ENCODE measurements at regions not wholly inside any gene's neighbourhood (a gene's known extent, or its start where the extent isn't known, plus 50 kb on each side); places are given as distances from the start of the nearest gene placed in this dataset.

GRCh38 chr7:86949052-86949778 lies 110.2 kb downstream of the ELAPOR2 start:
- Mint-ChIP-seq H3K4me3 (no peak overlapping the region), H3K4me1 (ENCODE audit: low read depth) (no peaks in the 10 kb centered on the region), H3K27me3 (ENCODE audit: low read depth) (no peaks in the 10 kb centered on the region), H3K36me3 (ENCODE audit: insufficient read depth) (no peaks in the 10 kb centered on the region), H3K9me3 (no peaks in the 10 kb centered on the region)
- ATAC-seq (no peak), DNase-seq (no peak)

DNA sequence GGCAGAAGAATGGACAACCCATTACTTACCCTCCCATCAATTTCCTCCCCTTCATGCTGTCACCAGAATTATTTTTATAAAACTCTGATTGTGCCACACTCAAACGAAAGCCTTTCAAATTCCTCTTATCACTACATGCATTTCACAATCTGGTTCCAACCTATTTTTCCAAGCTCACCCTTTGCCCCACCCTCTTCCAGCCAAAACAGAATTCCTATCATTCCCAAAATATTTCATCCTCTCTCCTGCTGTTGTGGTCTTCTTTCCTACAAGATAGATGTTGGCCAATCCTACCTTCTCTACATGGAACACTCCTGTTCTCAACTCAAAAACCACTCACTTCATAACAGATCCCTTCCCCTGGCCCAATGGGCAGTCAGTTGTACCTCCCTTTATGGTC lies 111.5 kb downstream of the ELAPOR2 start:
- Mint-ChIP-seq H3K27me3 (ENCODE audit: low read depth) (no peaks in the 10 kb centered on the region), H3K36me3 (ENCODE audit: insufficient read depth) (no peaks in the 10 kb centered on the region), H3K4me1 (ENCODE audit: low read depth) (no peaks in the 10 kb centered on the region), H3K9me3 (no peaks in the 10 kb centered on the region), H3K4me3 (no peak overlapping the region)
- ATAC-seq (no peak), DNase-seq (no peak)

DNA sequence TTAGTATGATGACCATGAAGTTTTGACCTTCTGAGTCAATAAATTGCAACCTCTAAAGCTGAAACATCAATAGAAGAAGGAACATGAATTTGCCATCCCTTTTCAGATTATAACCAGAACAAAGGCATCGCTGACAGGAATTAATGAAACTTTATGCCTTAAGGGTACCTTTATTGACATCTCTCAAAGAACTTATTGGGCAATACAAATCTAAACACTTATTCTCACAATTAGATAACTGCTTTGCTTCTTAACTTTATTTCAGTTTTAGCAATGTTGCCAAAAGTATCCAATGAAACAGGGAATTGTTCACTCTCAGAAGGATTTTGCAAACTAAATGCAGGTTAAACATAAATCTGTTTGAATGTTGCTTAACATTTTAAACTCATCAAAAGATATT lies 116.0 kb downstream of the ELAPOR2 start:
- no peak for DNase-seq
- H3K4me1 Mint-ChIP-seq (ENCODE audit: low read depth) = no peaks in the 10 kb centered on the region
- ATAC-seq = no peak
- no peaks in the 10 kb centered on the region for H3K9me3 Mint-ChIP-seq
- no peaks in the 10 kb centered on the region for H3K27me3 Mint-ChIP-seq (ENCODE audit: low read depth)
- H3K4me3 Mint-ChIP-seq = no peak overlapping the region
- no peaks in the 10 kb centered on the region for H3K36me3 Mint-ChIP-seq (ENCODE audit: insufficient read depth)

DNA sequence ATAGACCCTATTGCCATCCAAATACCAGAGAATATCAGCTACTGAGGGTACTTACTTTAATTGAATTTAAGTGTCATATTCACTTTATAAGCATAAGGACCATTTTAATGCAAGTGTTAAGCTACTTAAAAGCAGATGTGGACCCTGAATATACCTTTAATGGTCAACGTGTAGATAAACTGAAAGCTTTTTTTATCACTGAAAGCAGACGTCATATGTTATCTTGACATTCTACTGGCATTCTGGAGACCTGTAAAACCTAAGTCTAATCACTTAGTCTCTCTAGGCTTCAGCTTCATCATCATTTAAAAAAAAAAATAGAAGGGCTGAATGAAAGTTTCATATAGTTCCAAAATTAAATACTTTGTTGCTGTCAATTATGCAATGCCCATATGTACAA lies 116.5 kb downstream of the ELAPOR2 start:
- no peak overlapping the region for H3K4me3 Mint-ChIP-seq
- no peaks in the 10 kb centered on the region for H3K27me3 Mint-ChIP-seq (ENCODE audit: low read depth)
- H3K4me1 Mint-ChIP-seq (ENCODE audit: low read depth) = no peaks in the 10 kb centered on the region
- DNase-seq (no peak), ATAC-seq (no peak)
- no peaks in the 10 kb centered on the region for H3K9me3 Mint-ChIP-seq
- no peaks in the 10 kb centered on the region for H3K36me3 Mint-ChIP-seq (ENCODE audit: insufficient read depth)

DNA sequence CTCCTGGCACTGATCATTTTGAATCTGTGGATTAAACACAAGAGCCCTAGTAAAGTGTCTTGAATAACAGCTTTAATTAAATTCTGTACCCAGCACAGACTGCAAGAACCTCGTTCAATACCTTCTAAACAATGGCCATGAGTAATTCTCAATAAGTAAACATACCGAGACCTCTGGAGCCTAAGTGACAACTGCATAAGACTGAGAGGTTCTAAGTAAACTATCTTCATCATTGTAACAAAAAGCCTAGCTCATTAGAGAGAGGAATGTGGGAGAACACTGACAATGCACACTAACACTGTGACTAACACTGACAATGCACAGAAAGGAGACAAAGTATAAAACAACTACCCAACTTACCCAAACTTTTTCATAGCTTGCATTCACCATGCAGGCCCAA lies 117.4 kb downstream of the ELAPOR2 start:
- Mint-ChIP-seq H3K4me1 (ENCODE audit: low read depth) (no peaks in the 10 kb centered on the region), H3K36me3 (ENCODE audit: insufficient read depth) (no peaks in the 10 kb centered on the region), H3K27me3 (ENCODE audit: low read depth) (no peaks in the 10 kb centered on the region), H3K4me3 (no peak overlapping the region), H3K9me3 (no peaks in the 10 kb centered on the region)
- DNase-seq = no peak
- ATAC-seq = no peak

DNA sequence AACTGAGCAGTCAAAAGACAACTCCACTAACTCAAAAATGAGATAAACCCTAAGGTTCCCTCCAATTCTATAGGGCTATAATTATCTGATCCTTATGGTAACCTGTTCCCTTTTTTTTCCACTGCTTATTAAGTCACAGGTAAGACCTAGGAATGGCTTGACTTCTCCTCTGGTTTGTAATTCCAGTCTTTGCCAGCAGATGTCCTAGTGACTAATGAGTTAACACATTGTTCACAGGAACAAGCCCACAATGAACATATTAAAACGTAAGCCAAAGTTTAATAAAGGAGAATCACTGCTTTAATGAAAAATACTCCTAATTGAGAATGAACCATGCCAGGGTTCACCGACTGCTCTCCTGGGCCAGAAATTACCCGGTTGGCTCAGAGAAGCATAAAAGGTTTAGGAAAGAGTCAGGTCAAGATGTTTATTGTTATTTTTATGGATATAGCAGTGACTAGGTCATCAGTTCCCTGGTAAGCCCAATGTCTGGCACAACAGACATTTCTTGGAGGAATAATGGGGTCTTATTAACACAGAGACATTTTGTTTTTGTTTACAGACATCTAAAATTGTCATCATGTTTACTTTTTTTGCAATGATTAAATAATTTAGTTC lies 120.1 kb downstream of the ELAPOR2 start:
- H3K27me3 Mint-ChIP-seq (ENCODE audit: low read depth) = no peaks in the 10 kb centered on the region
- no peaks in the 10 kb centered on the region for H3K4me1 Mint-ChIP-seq (ENCODE audit: low read depth)
- no peak overlapping the region for H3K4me3 Mint-ChIP-seq
- H3K36me3 Mint-ChIP-seq (ENCODE audit: insufficient read depth) = no peaks in the 10 kb centered on the region
- no peaks in the 10 kb centered on the region for H3K9me3 Mint-ChIP-seq
- ATAC-seq = peak; percentile 60 to 65
- DNase-seq = peak; percentile 13

DNA sequence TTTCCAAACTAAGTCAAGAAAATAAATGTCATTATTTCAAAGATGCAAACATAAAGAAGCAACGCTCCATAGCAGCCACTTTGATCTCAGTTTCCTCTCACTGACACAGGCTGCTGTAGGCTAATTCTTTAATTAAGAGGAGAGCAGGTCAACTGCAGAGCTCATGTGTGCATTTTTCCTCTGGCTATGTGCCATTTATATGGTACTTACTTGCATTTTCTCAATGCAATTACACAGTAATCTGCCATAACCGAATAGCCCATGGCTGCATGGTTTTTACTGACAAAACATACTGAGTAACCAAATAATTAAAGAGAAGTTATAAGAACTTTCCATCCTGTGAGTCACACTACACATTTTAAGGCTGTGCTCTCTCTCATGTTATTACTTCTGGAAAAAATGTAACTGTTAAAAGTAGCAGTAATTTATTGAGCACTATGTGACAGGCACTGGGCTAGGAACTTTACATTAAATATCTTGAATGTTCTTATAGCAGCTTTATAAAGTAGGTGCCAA lies 122.0 kb downstream of the ELAPOR2 start:
- DNase-seq (no peak), ATAC-seq (no peak)
- Mint-ChIP-seq H3K27me3 (ENCODE audit: low read depth) (no peaks in the 10 kb centered on the region), H3K36me3 (ENCODE audit: insufficient read depth) (no peaks in the 10 kb centered on the region), H3K4me1 (ENCODE audit: low read depth) (no peaks in the 10 kb centered on the region), H3K9me3 (no peaks in the 10 kb centered on the region), H3K4me3 (no peak overlapping the region)

DNA sequence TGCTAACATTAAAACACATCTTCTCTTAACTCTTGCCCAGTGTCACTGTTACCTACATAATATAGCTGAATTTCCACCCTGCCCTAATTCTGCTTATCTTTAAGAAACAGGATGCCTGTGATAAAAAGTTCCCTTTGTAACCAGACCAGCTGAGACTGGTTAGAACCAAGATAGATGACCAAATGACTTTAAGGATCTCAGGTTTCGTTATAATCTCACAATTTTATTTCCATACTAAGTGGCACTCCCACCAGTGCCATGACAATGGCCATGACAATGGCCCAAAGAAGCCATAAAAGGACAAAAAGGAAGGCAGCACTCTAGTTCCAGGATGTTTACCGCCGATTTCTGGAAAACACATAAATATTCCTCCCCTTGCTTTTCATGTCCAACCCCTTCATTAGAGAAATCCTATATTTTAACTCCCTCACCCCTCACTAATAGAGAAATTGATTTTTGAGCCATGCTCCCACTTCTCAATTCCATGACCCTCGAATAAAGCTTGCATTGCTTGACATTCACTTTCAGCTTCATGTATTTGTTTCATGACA lies 126.1 kb downstream of the ELAPOR2 start:
- peaks cover 3% of the 10 kb centered on the region for H3K36me3 Mint-ChIP-seq (ENCODE audit: insufficient read depth)
- H3K9me3 Mint-ChIP-seq = no peaks in the 10 kb centered on the region
- no peak overlapping the region for H3K4me3 Mint-ChIP-seq
- H3K27me3 Mint-ChIP-seq (ENCODE audit: low read depth) = no peaks in the 10 kb centered on the region
- DNase-seq (no peak), ATAC-seq (no peak)
- peaks cover 6% of the 10 kb centered on the region for H3K4me1 Mint-ChIP-seq (ENCODE audit: low read depth)

DNA sequence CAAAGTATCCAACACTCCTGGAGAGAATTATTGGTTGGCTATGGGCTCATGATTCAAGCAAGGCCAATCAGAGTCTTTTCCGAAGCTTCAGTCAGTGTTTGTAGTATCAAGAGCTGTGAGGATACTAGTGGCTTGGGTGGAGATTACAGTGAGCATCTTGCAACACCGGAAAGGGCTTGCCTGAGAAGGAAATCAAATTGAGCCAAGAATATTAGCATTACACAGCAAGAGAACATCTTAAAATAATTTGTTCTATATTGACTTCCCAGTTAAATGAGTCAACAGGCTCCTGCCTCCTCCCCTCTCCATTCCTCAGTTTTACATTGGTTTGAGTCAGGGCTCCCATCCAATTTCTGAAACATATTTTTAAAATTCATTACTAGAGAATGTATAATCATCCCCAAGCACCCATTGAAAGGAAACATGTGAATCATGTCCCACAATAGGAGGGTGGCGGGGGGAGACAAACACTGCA lies 127.4 kb downstream of the ELAPOR2 start:
- DNase-seq = no peak
- ATAC-seq = peak in 1 of 2 donors; percentile 64
- Mint-ChIP-seq H3K27me3 (ENCODE audit: low read depth) (peaks cover 5% of the 10 kb centered on the region), H3K4me3 (no peak overlapping the region), H3K9me3 (no peaks in the 10 kb centered on the region), H3K4me1 (ENCODE audit: low read depth) (peaks cover 6% of the 10 kb centered on the region), H3K36me3 (ENCODE audit: insufficient read depth) (peaks cover 3% of the 10 kb centered on the region)

GRCh38 chr7:86931439-86931838 lies 128.0 kb downstream of the ELAPOR2 start:
- Mint-ChIP-seq H3K36me3 (ENCODE audit: insufficient read depth) (peaks cover 3% of the 10 kb centered on the region), H3K27me3 (ENCODE audit: low read depth) (peaks cover 5% of the 10 kb centered on the region), H3K9me3 (no peaks in the 10 kb centered on the region), H3K4me1 (ENCODE audit: low read depth) (peaks cover 6% of the 10 kb centered on the region), H3K4me3 (no peak overlapping the region)
- ATAC-seq (peak; percentile 63 to 75), DNase-seq (no peak)

DNA sequence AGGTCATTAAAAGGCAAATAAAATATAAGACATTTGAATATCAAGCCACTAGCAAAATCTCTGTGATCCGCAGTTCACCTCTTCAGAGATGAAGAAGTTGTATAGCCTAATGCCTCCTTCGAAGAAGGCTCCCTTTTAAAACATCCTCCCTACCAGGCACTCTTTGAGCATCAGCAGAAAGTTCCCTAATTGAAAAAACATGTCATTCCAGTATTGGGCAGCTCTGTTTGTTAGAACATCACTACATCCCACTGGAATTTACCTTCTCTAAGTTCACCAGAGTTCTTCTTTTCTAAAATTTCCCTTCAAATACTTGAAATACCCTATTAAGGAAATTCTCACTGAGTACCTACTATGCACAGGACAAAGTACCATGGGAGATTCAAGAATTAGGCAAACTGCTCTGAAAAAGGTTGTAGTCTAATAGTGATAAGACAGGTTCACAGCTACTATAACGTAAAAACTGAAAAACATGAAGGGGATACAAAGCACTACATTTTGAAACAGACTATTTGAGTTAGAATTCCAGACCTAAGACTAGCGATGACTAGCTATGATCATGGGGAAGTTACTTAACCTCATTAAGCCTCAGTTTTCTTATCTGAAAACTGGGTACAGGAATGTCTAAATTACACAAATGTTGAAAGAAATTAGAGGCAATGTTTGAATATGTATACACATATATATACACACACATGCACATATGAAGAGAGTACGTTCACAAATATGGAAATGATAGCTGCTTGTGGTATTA lies 128.7 kb downstream of the ELAPOR2 start:
- Mint-ChIP-seq H3K36me3 (ENCODE audit: insufficient read depth) (peaks cover 3% of the 10 kb centered on the region), H3K27me3 (ENCODE audit: low read depth) (peaks cover 5% of the 10 kb centered on the region), H3K4me3 (no peak overlapping the region), H3K4me1 (ENCODE audit: low read depth) (peaks cover 6% of the 10 kb centered on the region), H3K9me3 (no peaks in the 10 kb centered on the region)
- peak in 1 of 2 donors; percentile 27 for ATAC-seq
- DNase-seq = no peak

DNA sequence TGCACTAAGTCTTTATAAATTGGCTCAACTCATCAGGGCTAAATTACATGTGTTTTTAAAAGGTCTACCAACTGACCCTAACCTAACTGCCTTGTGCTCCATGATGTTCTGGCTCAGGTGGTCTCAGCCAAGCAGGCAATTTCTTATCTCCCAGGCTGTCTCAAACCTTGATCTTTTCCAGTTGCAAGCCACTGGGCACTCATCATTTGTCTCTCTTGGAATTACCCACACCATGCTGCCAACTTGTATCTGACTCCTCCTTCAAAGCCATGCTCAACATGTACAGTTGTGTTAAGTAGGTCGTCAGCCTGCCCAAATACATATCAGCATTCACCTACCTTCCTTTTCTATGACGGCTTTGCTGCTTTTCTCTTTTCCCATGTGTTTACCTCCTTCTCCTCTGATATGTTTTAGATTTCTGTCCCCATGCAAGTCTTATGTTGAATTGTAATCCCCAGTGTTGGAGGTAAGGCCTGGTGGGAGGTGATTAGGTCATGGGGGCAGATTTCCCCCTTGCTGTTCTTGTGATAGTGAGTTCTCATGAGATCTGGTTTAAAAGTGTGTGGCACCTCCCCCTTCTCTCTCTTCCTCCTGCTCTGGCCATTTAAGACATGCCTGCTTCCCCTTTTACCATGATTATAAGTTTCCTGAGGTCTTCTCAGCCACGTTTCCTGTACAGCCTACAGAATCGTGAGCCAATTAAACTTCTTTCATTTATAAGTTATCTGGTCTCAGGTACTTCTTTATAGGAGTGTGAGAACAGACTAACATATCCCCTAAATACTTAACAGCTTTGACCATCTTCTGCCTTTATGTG lies 130.0 kb downstream of the ELAPOR2 start:
- Mint-ChIP-seq H3K9me3 (no peaks in the 10 kb centered on the region), H3K4me1 (ENCODE audit: low read depth) (peaks cover 6% of the 10 kb centered on the region), H3K36me3 (ENCODE audit: insufficient read depth) (peaks cover 3% of the 10 kb centered on the region), H3K4me3 (no peak overlapping the region), H3K27me3 (ENCODE audit: low read depth) (peaks cover 8% of the 10 kb centered on the region)
- no peak for ATAC-seq
- no peak for DNase-seq

DNA sequence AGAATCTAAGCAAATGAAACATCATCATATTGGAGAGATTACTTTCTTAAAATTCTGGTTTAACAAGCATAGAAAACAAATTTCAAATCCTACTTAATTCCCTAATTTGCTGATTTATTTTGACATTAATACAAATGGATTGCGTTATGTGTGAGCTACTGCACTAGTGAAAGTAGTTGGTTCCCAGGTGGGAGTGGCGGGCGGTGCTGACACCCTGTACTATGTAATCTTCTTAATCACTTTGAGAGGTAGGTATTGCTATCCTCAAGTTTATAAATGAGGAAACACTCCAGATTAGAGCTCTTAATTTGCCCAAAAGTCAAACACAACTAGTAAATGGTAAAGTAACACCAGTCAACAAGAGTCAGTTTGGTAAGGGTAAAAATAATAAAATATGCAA lies 131.1 kb downstream of the ELAPOR2 start:
- H3K9me3 Mint-ChIP-seq = no peaks in the 10 kb centered on the region
- H3K27me3 Mint-ChIP-seq (ENCODE audit: low read depth) = peaks cover 8% of the 10 kb centered on the region
- ATAC-seq (no peak), DNase-seq (no peak)
- no peak overlapping the region for H3K4me3 Mint-ChIP-seq
- peaks cover 3% of the 10 kb centered on the region for H3K36me3 Mint-ChIP-seq (ENCODE audit: insufficient read depth)
- H3K4me1 Mint-ChIP-seq (ENCODE audit: low read depth) = peaks cover 6% of the 10 kb centered on the region

GRCh38 chr7:86926732-86927131 lies 132.7 kb downstream of the ELAPOR2 start:
- peaks cover 3% of the 10 kb centered on the region for H3K4me1 Mint-ChIP-seq (ENCODE audit: low read depth)
- no peak overlapping the region for H3K4me3 Mint-ChIP-seq
- peak; percentile 13 for DNase-seq
- no peaks in the 10 kb centered on the region for H3K9me3 Mint-ChIP-seq
- ATAC-seq = no peak
- peaks cover 8% of the 10 kb centered on the region for H3K27me3 Mint-ChIP-seq (ENCODE audit: low read depth)
- H3K36me3 Mint-ChIP-seq (ENCODE audit: insufficient read depth) = peaks cover 3% of the 10 kb centered on the region
